Lung (tissue), 11 donors: ENCODE measurements at regions not wholly inside any gene's neighbourhood (a gene's known extent, or its start where the extent isn't known, plus 50 kb on each side); places are given as distances from the start of the nearest gene placed in this dataset.
"Not testable (repeated sequence)": the region's sequence is repeated elsewhere in the genome, so short reads cannot be mapped to it uniquely, and the experiment has no call there.

Experiments used
- ATAC-seq: fragments of 200-7000 bp; cut with Tn5 transposase; one replicate; pipeline ENCODE4 v1.9.1; 2020; ENCODE audit warnings: moderate number of reproducible peaks; ENCODE audit not compliant: insufficient read depth, low FRiP score
- DNase-seq, 3 donors: peaks; one replicate each; pipeline ENCODE4 v3.0.0-alpha.2; 2013 to 2017
- H3K27ac ChIP-seq, 2 donors: one replicate each; pipeline ENCODE4 v1.5.1; 2013; ENCODE audit warnings: mild to moderate bottlenecking in 2 of 2, moderate library complexity in 2 of 2, control low read depth in 1 of 2, inconsistent platforms in 1 of 2, low read depth in 1 of 2, low read length in 1 of 2
- H3K27me3 ChIP-seq, 3 donors: one replicate each; pipeline ENCODE4 v1.5.1; 2013; ENCODE audit warnings: low read length in 2 of 3; ENCODE audit not compliant: control insufficient read depth in 3 of 3, insufficient read depth in 3 of 3
- H3K36me3 ChIP-seq, 4 donors: one replicate each; pipeline ENCODE4 v1.5.1; 2013; ENCODE audit warnings: low read length in 4 of 4, mild to moderate bottlenecking in 1 of 4, moderate library complexity in 1 of 4; ENCODE audit not compliant: control insufficient read depth in 4 of 4, insufficient read depth in 4 of 4
- H3K4me1 ChIP-seq, 5 donors: one replicate each; pipeline ENCODE4 v1.5.1; 2013; ENCODE audit warnings: low read length in 5 of 5, mild to moderate bottlenecking in 2 of 5, moderate library complexity in 1 of 5; ENCODE audit not compliant: control insufficient read depth in 5 of 5, insufficient read depth in 5 of 5
- H3K4me3 ChIP-seq: one replicate; pipeline ENCODE4 v1.5.1; 2013; ENCODE audit warnings: mild to moderate bottlenecking, control low read depth, moderate library complexity
- H3K9ac ChIP-seq, 2 donors: one replicate each; pipeline ENCODE4 v1.5.1; 2013; ENCODE audit warnings: low read length in 2 of 2, control low read depth in 1 of 2; ENCODE audit not compliant: insufficient read depth in 1 of 2
- H3K9me3 ChIP-seq, 4 donors: one replicate each; pipeline ENCODE4 v1.5.1; 2013; ENCODE audit warnings: low read length in 3 of 4, mild to moderate bottlenecking in 1 of 4, moderate library complexity in 1 of 4; ENCODE audit not compliant: control insufficient read depth in 4 of 4, insufficient read depth in 3 of 4
- CTCF ChIP-seq: IDR thresholded peaks from 2 replicates; pipeline ENCODE4 v1.5.1; 2012; ENCODE audit warnings: mild to moderate bottlenecking; ENCODE audit errors: control extremely low read depth, extremely low read depth
- WGBS, 2 donors: extraction: QIAGEN DNeasy Blood & Tissue Kit; methylation state at CpG; one replicate each; pipeline ENCODE4 v1.1.7; 2013; 5-methylcytosine and 5-hydroxymethylcytosine counted together
- donor health status: control.
- donor health status: control.
- donor health status: Bipolar disorder and iron deficiency.
- donor health status: healthy.
- donor health status: DM: yes; HTN: yes; CAD: no.

DNA sequence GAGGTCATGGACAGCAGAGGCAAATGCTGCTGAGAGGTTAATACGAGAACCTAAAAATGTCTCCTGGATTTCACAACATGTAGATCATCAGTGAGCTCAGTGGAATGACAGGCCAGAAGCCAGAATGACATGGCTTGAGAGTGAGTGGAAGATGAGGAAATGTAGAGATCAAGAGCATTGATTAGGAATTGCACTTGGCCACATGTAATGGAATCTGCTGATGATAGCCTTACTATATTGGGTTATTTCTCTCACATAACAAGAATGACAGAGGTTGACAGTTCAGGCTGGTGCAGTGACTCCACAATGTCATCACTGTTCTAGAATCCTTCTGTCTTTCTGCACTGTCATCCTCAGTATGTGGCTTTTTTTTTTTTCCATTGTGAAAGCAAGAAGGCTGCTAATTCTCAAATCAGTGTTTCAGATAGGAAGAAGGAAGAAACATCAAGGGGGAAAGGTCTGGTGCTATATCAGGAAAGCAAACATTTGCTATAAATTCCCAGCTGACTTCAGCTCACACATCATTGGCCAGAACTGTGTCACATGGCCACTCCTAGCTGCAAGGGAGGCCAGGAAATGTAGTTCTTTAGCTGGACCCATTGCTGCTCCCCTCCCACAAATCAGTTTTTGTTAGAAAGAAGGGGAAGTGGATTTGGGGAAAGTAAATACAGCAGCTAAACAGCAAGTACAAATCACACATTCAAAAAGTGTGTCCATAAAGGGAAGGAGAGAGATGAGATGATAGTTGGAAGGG is 127.2 kb downstream of the FAM161A start:
- Histone ChIP-seq H3K4me1 (no peaks in the 10 kb centered on the region), H3K9ac (no peak overlapping the region), H3K27ac (no peak overlapping the region), H3K36me3 (no peaks in the 10 kb centered on the region), H3K27me3 (no peaks in the 10 kb centered on the region), H3K9me3 (peaks cover 0 to 5% (median 0%) of the 10 kb centered on the region in 4 donors), H3K4me3 (no peak overlapping the region)
- WGBS, 2 donors = 93 to 96% methylated on average over 1 of the region's 1 CpG
- DNase-seq (no peak), ATAC-seq (no peak)
- no peak for TF ChIP-seq CTCF

- not testable (repeated sequence) for H3K27me3 ChIP-seq, H3K4me1 ChIP-seq, H3K4me3 ChIP-seq, H3K36me3 ChIP-seq, H3K27ac ChIP-seq, DNase-seq, H3K9ac ChIP-seq, ATAC-seq, H3K9me3 ChIP-seq
- WGBS, 2 donors = 94 to 95% methylated on average over 13 of the region's 13 CpGs
Measured at GRCh38 chr2:61723364-61723763, 130.5 kb downstream of the FAM161A start.

DNA sequence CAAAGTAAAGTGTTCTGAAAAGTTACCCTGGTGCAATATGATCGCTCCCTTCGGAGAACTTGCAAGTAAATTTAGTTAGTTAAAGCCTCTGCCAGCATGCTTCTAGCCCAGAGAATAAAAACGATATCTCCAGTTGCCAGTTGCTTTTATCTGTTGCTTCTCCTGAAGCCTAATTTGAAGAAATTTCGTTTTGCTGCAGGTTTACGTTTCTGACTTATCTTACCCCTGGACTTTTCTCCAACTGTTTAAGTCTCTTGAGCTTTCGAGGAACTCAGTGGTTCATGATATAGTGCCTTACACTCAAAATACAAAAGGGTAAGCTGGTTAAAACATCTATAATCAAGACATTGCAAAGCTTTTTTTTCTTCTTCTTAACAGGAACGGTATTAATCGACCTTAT is 131.1 kb downstream of the FAM161A start:
- H3K9ac ChIP-seq = no peak overlapping the region
- WGBS, 2 donors = 93% methylated on average over 8 of the region's 8 CpGs

DNA sequence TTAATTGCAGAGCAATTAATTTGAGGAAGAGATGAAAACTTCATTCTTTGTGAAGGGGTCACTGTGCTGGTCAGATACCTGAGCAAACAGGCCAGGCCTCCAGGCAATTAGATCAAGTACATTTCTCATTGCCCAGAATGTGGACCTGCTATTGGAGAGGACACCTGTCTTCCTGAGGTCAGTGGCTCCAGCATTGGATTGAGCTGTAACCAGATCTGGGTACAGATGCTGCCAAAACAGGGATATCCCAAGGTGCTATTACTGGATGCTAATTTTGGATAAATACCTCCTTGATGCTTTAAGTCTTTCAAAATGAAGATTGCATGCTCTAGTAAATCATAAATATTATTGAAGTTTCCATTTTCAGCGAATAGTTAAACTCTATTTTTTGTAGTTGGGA is 131.5 kb downstream of the FAM161A start:
- DNase-seq = no peak
- 86 to 93% methylated on average over 1 of the region's 1 CpG for WGBS, 2 donors

More for the DNA sequence above, 131.1 kb downstream of the FAM161A start:
- H3K9me3 ChIP-seq = peaks cover 0 to 3% (median 0%) of the 10 kb centered on the region in 4 donors
- H3K4me3 ChIP-seq = no peak overlapping the region
- no peak overlapping the region for H3K27ac ChIP-seq
- H3K27me3 ChIP-seq = no peaks in the 10 kb centered on the region
- no peaks in the 10 kb centered on the region for H3K4me1 ChIP-seq
- ATAC-seq = no peak
- DNase-seq = no peak
- no peak for TF ChIP-seq CTCF
- H3K36me3 ChIP-seq = no peaks in the 10 kb centered on the region

More for the DNA sequence above, 131.5 kb downstream of the FAM161A start:
- no peak for TF ChIP-seq CTCF
- Histone ChIP-seq H3K4me3 (no peak overlapping the region), H3K4me1 (no peaks in the 10 kb centered on the region), H3K9ac (no peak overlapping the region), H3K27ac (no peak overlapping the region), H3K27me3 (no peaks in the 10 kb centered on the region), H3K36me3 (no peaks in the 10 kb centered on the region), H3K9me3 (peaks cover 0 to 3% (median 0%) of the 10 kb centered on the region in 4 donors)
- ATAC-seq = no peak
